ENCODE measurements at regions not wholly inside any gene's neighbourhood (a gene's known extent, or its start where the extent isn't known, plus 50 kb on each side); places are given as distances from the start of the nearest gene placed in this dataset.
A peak's percentile ranks its signal among the peaks of the same experiment; 100 is the strongest.

- no peak overlapping the region for H3K4me3 Mint-ChIP-seq
- no peaks in the 10 kb centered on the region for H3K36me3 Mint-ChIP-seq (ENCODE audit: low read depth)
- Histone ChIP-seq H3F3A (replicated peaks; ENCODE audit: low read depth) (no peaks in the 10 kb centered on the region), H3K9me2 (ENCODE audit: insufficient read depth) (peaks cover 4% of the 10 kb centered on the region; the same call in 1 of the 2 replicates), H3K4me3 (no peak overlapping the region), H3K27me3 (ENCODE audit: insufficient read depth) (no peaks in the 10 kb centered on the region), H2AFZ (0 out of 2 replicates have a peak overlapping the region, but pooled peaks have one; percentile 1), H3K36me3 (ENCODE audit: insufficient read depth) (no peaks in the 10 kb centered on the region), H3K4me1 (ENCODE audit: insufficient read depth) (no peaks in the 10 kb centered on the region), H3K4me2 (no peak overlapping the region), H3K27ac (ENCODE audit: low read depth) (no peak overlapping the region), H4K20me1 (replicated peaks; ENCODE audit: insufficient read depth) (no peaks in the 10 kb centered on the region), H3K79me2 (replicated peaks; ENCODE audit: insufficient read depth) (no peaks in the 10 kb centered on the region)
- TF ChIP-seq NANOG (IDR thresholded peaks at IDR 0.05; ENCODE audit: borderline replicate concordance) (no peak), CREB1 (CRISPR knock-in tag; IDR thresholded peaks at IDR 0.05; ENCODE audit: low read depth) (no peak), STAT1 (IDR thresholded peaks at IDR 0.05; ENCODE audit: unreplicated experiment) (no peak), ZNF331 (CRISPR knock-in tag; IDR thresholded peaks at IDR 0.05; ENCODE audit: low read depth) (no peak), ZNF114 (CRISPR knock-in tag; IDR thresholded peaks at IDR 0.05) (no peak)
- TF ChIP-seq, protein P1, sequence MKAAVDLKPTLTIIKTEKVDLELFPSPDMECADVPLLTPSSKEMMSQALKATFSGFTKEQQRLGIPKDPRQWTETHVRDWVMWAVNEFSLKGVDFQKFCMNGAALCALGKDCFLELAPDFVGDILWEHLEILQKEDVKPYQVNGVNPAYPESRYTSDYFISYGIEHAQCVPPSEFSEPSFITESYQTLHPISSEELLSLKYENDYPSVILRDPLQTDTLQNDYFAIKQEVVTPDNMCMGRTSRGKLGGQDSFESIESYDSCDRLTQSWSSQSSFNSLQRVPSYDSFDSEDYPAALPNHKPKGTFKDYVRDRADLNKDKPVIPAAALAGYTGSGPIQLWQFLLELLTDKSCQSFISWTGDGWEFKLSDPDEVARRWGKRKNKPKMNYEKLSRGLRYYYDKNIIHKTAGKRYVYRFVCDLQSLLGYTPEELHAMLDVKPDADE (IDR thresholded peaks at IDR 0.05), result no peak
- TF ChIP-seq, protein P2, sequence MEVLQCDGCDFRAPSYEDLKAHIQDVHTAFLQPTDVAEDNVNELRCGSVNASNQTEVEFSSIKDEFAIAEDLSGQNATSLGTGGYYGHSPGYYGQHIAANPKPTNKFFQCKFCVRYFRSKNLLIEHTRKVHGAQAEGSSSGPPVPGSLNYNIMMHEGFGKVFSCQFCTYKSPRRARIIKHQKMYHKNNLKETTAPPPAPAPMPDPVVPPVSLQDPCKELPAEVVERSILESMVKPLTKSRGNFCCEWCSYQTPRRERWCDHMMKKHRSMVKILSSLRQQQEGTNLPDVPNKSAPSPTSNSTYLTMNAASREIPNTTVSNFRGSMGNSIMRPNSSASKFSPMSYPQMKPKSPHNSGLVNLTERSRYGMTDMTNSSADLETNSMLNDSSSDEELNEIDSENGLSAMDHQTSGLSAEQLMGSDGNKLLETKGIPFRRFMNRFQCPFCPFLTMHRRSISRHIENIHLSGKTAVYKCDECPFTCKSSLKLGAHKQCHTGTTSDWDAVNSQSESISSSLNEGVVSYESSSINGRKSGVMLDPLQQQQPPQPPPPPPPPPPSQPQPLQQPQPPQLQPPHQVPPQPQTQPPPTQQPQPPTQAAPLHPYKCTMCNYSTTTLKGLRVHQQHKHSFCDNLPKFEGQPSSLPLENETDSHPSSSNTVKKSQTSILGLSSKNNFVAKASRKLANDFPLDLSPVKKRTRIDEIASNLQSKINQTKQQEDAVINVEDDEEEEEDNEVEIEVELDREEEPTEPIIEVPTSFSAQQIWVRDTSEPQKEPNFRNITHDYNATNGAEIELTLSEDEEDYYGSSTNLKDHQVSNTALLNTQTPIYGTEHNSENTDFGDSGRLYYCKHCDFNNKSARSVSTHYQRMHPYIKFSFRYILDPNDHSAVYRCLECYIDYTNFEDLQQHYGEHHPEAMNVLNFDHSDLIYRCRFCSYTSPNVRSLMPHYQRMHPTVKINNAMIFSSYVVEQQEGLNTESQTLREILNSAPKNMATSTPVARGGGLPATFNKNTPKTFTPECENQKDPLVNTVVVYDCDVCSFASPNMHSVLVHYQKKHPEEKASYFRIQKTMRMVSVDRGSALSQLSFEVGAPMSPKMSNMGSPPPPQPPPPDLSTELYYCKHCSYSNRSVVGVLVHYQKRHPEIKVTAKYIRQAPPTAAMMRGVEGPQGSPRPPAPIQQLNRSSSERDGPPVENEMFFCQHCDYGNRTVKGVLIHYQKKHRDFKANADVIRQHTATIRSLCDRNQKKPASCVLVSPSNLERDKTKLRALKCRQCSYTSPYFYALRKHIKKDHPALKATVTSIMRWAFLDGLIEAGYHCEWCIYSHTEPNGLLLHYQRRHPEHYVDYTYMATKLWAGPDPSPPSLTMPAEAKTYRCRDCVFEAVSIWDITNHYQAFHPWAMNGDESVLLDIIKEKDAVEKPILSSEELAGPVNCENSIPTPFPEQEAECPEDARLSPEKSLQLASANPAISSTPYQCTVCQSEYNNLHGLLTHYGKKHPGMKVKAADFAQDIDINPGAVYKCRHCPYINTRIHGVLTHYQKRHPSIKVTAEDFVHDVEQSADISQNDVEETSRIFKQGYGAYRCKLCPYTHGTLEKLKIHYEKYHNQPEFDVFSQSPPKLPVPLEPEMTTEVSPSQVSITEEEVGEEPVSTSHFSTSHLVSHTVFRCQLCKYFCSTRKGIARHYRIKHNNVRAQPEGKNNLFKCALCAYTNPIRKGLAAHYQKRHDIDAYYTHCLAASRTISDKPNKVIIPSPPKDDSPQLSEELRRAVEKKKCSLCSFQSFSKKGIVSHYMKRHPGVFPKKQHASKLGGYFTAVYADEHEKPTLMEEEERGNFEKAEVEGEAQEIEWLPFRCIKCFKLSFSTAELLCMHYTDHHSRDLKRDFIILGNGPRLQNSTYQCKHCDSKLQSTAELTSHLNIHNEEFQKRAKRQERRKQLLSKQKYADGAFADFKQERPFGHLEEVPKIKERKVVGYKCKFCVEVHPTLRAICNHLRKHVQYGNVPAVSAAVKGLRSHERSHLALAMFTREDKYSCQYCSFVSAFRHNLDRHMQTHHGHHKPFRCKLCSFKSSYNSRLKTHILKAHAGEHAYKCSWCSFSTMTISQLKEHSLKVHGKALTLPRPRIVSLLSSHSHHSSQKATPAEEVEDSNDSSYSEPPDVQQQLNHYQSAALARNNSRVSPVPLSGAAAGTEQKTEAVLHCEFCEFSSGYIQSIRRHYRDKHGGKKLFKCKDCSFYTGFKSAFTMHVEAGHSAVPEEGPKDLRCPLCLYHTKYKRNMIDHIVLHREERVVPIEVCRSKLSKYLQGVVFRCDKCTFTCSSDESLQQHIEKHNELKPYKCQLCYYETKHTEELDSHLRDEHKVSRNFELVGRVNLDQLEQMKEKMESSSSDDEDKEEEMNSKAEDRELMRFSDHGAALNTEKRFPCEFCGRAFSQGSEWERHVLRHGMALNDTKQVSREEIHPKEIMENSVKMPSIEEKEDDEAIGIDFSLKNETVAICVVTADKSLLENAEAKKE (CRISPR knock-in tag; IDR thresholded peaks at IDR 0.05), result no peak
- ATAC-seq (no peak), DNase-seq (ENCODE audit: low spot score) (no peak)
- peaks cover 2% of the 10 kb centered on the region; the same call in 1 of the 3 replicates for H3K4me1 Mint-ChIP-seq
- no peak overlapping the region for H3K27ac Mint-ChIP-seq
- no peaks in the 10 kb centered on the region for H3K9me3 Mint-ChIP-seq
- H3K27me3 Mint-ChIP-seq (ENCODE audit: insufficient read depth, low read depth, poor library complexity), result peaks cover 2% of the 10 kb centered on the region
Measured at GRCh38 chr6:105608711-105609374, 206.0 kb upstream of the PREP start.
